Osteoblast (primary cell): ENCODE measurements at regions not wholly inside any gene's neighbourhood (a gene's known extent, or its start where the extent isn't known, plus 50 kb on each side); places are given as distances from the start of the nearest gene placed in this dataset.
A peak's percentile ranks its signal among the peaks of the same experiment; 100 is the strongest.

Experiments
- DNase-seq: peaks from one replicate; pipeline ENCODE4 v3.0.0; 2011; ENCODE audit warnings: low spot score, mixed read lengths; ENCODE audit not compliant: insufficient read length; ENCODE audit errors: missing footprints
- H2AFZ ChIP-seq: 2 replicates; pipeline ENCODE4 v1.6.0; 2011; ENCODE audit warnings: mild to moderate bottlenecking, low read length
- H3K27ac ChIP-seq: 2 replicates; pipeline ENCODE4 v1.5.1; 2011; ENCODE audit warnings: mild to moderate bottlenecking, low read depth, low read length, moderate library complexity
- H3K27me3 ChIP-seq: 2 replicates; pipeline ENCODE4 v1.6.0; 2012; ENCODE audit warnings: mild to moderate bottlenecking, control low read depth, inconsistent platforms, low read length, moderate library complexity; ENCODE audit not compliant: insufficient read depth
- H3K36me3 ChIP-seq: 2 replicates; pipeline ENCODE4 v1.5.1; 2011; ENCODE audit warnings: mild to moderate bottlenecking, low read length, control low read depth, moderate library complexity; ENCODE audit not compliant: insufficient read depth
- H3K4me1 ChIP-seq: 2 replicates; pipeline ENCODE4 v1.5.1; 2011; ENCODE audit warnings: mild to moderate bottlenecking, low read length, control low read depth, moderate library complexity; ENCODE audit not compliant: insufficient read depth
- H3K4me2 ChIP-seq: 2 replicates; pipeline ENCODE4 v1.6.0; 2011; ENCODE audit warnings: mild to moderate bottlenecking, low read length; ENCODE audit not compliant: insufficient read depth
- H3K4me3 ChIP-seq: fragments of 200-600 bp; sonication (generic); 3 replicates; pipeline ENCODE4 v1.5.1; 2012; ENCODE audit warnings: mild to moderate bottlenecking, low read length, inconsistent platforms; ENCODE audit not compliant: insufficient read depth
- H3K79me2 ChIP-seq: 2 replicates; pipeline ENCODE4 v1.6.0; 2012; ENCODE audit warnings: mild to moderate bottlenecking, low read length, control low read depth, inconsistent platforms; ENCODE audit not compliant: insufficient read depth
- H3K9me3 ChIP-seq: 2 replicates; pipeline ENCODE4 v1.5.1; 2011; ENCODE audit warnings: low read depth, low read length, control low read depth
- H4K20me1 ChIP-seq: 2 replicates; pipeline ENCODE4 v1.6.0; 2012; ENCODE audit warnings: mild to moderate bottlenecking, low read length, control low read depth; ENCODE audit not compliant: insufficient read depth
- TF ChIP-seq, protein P1 (sequence below): IDR thresholded peaks from 2 replicates; pipeline ENCODE4 v1.5.1; 2011; ENCODE audit warnings: mild to moderate bottlenecking, low read depth, low read length, moderate library complexity; ENCODE audit errors: extremely low read depth

DNA sequence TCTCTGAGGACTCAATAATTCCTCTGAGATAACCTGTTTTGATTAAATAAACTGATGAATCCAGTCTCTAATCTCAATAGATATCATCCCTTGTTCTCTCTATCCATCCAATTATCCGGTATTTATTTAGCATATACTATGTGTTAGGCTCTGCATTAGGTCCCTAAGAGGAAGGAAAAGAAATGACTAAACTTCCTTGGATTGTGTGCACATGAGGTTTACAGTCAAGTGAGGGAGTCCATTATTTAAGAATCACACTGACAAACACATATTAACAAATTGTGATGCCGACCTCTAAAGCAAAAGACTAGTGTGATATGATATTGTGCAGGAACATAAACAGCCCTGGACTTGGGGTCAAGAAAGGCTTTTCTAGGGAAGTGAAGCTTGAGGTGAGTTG is 140.8 kb downstream of the HMHB1 start:
- Histone ChIP-seq H3K4me3 (no peak overlapping the region), H3K79me2 (no peaks in the 10 kb centered on the region), H4K20me1 (no peaks in the 10 kb centered on the region), H3K9me3 (no peaks in the 10 kb centered on the region), H3K4me2 (no peak overlapping the region), H3K36me3 (no peaks in the 10 kb centered on the region), H3K4me1 (peaks cover 3% of the 10 kb centered on the region), H2AFZ (no peak overlapping the region), H3K27me3 (no peaks in the 10 kb centered on the region), H3K27ac (no peak overlapping the region)
- no peak for DNase-seq
- TF ChIP-seq, protein P1, sequence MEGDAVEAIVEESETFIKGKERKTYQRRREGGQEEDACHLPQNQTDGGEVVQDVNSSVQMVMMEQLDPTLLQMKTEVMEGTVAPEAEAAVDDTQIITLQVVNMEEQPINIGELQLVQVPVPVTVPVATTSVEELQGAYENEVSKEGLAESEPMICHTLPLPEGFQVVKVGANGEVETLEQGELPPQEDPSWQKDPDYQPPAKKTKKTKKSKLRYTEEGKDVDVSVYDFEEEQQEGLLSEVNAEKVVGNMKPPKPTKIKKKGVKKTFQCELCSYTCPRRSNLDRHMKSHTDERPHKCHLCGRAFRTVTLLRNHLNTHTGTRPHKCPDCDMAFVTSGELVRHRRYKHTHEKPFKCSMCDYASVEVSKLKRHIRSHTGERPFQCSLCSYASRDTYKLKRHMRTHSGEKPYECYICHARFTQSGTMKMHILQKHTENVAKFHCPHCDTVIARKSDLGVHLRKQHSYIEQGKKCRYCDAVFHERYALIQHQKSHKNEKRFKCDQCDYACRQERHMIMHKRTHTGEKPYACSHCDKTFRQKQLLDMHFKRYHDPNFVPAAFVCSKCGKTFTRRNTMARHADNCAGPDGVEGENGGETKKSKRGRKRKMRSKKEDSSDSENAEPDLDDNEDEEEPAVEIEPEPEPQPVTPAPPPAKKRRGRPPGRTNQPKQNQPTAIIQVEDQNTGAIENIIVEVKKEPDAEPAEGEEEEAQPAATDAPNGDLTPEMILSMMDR = no peak

DNA sequence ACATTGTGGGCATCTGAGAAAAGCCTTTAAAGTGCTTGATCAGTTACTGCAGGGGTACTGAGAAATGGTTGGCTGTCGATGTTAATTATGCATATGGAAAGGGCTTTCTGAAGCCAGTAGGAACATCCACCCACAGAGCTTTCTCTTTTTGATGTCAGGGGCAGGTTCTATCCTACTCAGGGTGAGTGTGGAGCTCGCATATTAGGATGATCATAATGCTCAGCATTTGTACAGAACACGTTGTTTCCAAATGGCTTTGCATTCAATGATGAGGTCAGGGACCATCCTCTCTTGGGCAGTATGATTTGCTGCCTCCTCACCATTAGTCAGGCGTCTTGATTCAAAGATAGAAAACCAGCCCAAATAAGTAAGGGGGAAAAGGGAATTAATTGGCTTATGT is 141.9 kb downstream of the HMHB1 start:
- DNase-seq = no peak
- Histone ChIP-seq H3K27me3 (no peaks in the 10 kb centered on the region), H3K9me3 (no peaks in the 10 kb centered on the region), H3K4me1 (peaks cover 3% of the 10 kb centered on the region), H4K20me1 (no peaks in the 10 kb centered on the region), H2AFZ (no peak overlapping the region), H3K27ac (no peak overlapping the region), H3K4me2 (no peak overlapping the region), H3K4me3 (no peak overlapping the region), H3K36me3 (no peaks in the 10 kb centered on the region), H3K79me2 (no peaks in the 10 kb centered on the region)
- TF ChIP-seq, protein P1 = no peak

DNA sequence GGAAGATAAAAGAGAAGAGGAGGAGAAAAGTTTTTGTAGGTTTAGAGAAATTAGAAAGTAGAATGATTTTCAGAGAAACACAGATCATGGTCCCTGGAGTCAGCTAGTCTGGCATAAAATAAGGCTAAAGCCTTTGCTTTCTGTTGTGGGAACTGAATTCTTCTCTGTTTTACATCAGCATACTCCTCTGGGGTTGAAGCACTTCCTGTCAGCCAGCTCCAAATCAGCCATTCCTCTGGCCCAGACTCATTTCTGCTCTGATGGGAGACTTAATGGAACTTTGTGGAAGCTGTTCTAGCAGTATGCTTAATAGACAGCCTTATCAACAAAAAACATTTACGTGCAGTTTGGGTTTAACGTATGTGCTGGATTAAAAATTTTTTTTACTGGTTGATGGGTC is 143.2 kb downstream of the HMHB1 start:
- Histone ChIP-seq H3K36me3 (no peaks in the 10 kb centered on the region), H3K4me2 (no peak overlapping the region), H3K4me3 (no peak overlapping the region), H3K27me3 (no peaks in the 10 kb centered on the region), H4K20me1 (no peaks in the 10 kb centered on the region), H2AFZ (peak overlapping the region; percentile 82), H3K4me1 (peaks cover 3% of the 10 kb centered on the region), H3K9me3 (no peaks in the 10 kb centered on the region), H3K79me2 (no peaks in the 10 kb centered on the region), H3K27ac (peak overlapping the region; percentile 28)
- DNase-seq = no peak
- TF ChIP-seq, protein P1 = no peak

DNA sequence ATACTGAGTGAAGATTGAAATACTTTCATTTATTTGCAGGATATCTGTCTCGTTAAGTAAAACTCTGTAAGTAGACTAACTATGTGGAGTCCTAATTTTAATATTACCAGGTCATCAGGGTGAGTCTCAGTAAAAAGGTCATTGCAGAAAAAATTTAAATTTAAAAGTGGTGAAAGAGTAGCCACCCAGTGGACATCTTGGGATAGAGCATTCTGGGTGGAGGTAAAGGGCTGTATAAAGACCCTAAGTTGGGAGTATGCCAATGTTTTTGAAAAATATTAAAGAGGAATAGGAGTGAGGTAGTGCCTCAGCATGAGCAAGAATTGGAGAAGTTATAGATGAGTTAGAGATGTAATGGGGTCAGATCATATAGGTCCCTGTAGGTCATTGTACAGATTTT is 145.5 kb downstream of the HMHB1 start:
- Histone ChIP-seq H3K27me3 (no peaks in the 10 kb centered on the region), H3K4me2 (no peak overlapping the region), H3K36me3 (no peaks in the 10 kb centered on the region), H3K4me3 (no peak overlapping the region), H3K4me1 (peaks cover 3% of the 10 kb centered on the region), H2AFZ (no peak overlapping the region), H3K27ac (no peak overlapping the region), H3K79me2 (no peaks in the 10 kb centered on the region), H4K20me1 (no peaks in the 10 kb centered on the region), H3K9me3 (no peaks in the 10 kb centered on the region)
- TF ChIP-seq, protein P1 = peak; percentile 46
- DNase-seq = no peak
